ENCODE measurements at regions not wholly inside any gene's neighbourhood (a gene's known extent, or its start where the extent isn't known, plus 50 kb on each side); places are given as distances from the start of the nearest gene placed in this dataset.

GRCh38 chr10:127679642-127680255 lies 57.2 kb upstream of the FOXI2 start:
- TF ChIP-seq EZH2phosphoT487 (IDR thresholded peaks at IDR 0.05; ENCODE audit: borderline replicate concordance, low read length): no peak
- TF ChIP-seq, protein P1, sequence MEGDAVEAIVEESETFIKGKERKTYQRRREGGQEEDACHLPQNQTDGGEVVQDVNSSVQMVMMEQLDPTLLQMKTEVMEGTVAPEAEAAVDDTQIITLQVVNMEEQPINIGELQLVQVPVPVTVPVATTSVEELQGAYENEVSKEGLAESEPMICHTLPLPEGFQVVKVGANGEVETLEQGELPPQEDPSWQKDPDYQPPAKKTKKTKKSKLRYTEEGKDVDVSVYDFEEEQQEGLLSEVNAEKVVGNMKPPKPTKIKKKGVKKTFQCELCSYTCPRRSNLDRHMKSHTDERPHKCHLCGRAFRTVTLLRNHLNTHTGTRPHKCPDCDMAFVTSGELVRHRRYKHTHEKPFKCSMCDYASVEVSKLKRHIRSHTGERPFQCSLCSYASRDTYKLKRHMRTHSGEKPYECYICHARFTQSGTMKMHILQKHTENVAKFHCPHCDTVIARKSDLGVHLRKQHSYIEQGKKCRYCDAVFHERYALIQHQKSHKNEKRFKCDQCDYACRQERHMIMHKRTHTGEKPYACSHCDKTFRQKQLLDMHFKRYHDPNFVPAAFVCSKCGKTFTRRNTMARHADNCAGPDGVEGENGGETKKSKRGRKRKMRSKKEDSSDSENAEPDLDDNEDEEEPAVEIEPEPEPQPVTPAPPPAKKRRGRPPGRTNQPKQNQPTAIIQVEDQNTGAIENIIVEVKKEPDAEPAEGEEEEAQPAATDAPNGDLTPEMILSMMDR (IDR thresholded peaks at IDR 0.05; ENCODE audit: low read depth, low read length, poor library complexity, severe bottlenecking): peak; percentile 40
- no peak overlapping the region for H3K27ac ChIP-seq (ENCODE audit: low read depth, low read length)
- H3K79me2 ChIP-seq (ENCODE audit: control insufficient read depth, low read length): no peaks in the 10 kb centered on the region
- no peaks in the 10 kb centered on the region for H3K36me3 ChIP-seq (ENCODE audit: control insufficient read depth, low read length)
- H3K4me2 ChIP-seq (ENCODE audit: low read length): no peak overlapping the region
- no peaks in the 10 kb centered on the region for H3K9me3 ChIP-seq (ENCODE audit: control insufficient read depth, insufficient read depth, low read length)
- no peaks in the 10 kb centered on the region for H3K27me3 ChIP-seq (ENCODE audit: control insufficient read depth, low read length)
- no peaks in the 10 kb centered on the region for H4K20me1 ChIP-seq (ENCODE audit: control insufficient read depth, insufficient read depth, low read depth, low read length)
- H3K9me2 ChIP-seq (replicated peaks; ENCODE audit: control insufficient read depth, low read length): no peaks in the 10 kb centered on the region
- H3K4me1 ChIP-seq (ENCODE audit: control insufficient read depth, low read length): no peaks in the 10 kb centered on the region
- H3K4me3 ChIP-seq (ENCODE audit: low read length): no peak overlapping the region
- no peaks in the 10 kb centered on the region for H3F3A ChIP-seq (ENCODE audit: control insufficient read depth, insufficient read depth)
